Suprapubic skin (tissue), 4 donors: ENCODE measurements at regions not wholly inside any gene's neighbourhood (a gene's known extent, or its start where the extent isn't known, plus 50 kb on each side); places are given as distances from the start of the nearest gene placed in this dataset.

ENCODE experiments used
- CTCF ChIP-seq, 2 donors: fragments of 200-600 bp in 1 of 2; fragments of 450-650 bp in 1 of 2; sonication (generic) in 1 of 2; IDR thresholded peaks; one replicate each; pipeline ENCODE4 v1.5.1; 2016 to 2019; ENCODE audit warnings: antibody characterized with exemption in 2 of 2, mild to moderate bottlenecking in 1 of 2, moderate library complexity in 1 of 2
- EP300 ChIP-seq: sonication (generic); formaldehyde crosslinking; IDR thresholded peaks from one replicate; pipeline ENCODE4 v1.6.1; 2017; ENCODE audit warnings: antibody characterized with exemption
- POLR2A ChIP-seq, 2 donors: fragments of 450-650 bp; IDR thresholded peaks; one replicate each; pipeline ENCODE4 v1.6.1; 2017; ENCODE audit warnings: antibody characterized with exemption in 2 of 2, mild to moderate bottlenecking in 2 of 2, moderate library complexity in 2 of 2
- POLR2AphosphoS5 ChIP-seq, 3 donors: sonication (generic); formaldehyde crosslinking; IDR thresholded peaks; one replicate each; pipeline ENCODE4 v1.6.1; 2017; ENCODE audit warnings: antibody characterized with exemption in 3 of 3

DNA sequence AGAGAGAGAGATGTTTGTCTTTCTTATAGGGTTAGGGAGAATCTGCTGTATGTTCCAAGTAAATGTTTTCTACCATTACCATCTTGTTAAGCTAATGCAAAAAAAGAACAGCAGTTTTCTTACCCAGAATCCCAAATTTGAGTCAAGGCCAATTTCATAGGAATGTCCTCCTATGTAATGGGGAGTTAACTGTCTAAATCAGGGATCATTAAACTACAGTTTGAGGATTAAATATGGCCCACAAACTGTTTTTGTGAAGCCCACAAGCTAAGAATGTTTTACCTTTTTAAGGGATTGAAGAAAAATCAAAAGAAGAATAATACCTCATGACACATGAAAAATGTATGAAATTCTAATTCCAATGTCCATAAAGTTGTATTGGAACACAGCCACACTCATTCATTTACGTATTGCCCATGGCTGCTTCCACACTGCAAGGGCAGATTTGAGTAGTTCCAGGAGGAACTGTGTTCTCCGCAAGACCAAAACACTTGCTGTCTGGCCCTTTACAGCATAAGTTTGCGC lies 113.2 kb upstream of the SPRY1 start:
- TF ChIP-seq CTCF (IDR thresholded peaks at IDR 0.05) (no peak), POLR2A (IDR thresholded peaks at IDR 0.05) (no peak), EP300 (no peak), POLR2AphosphoS5 (IDR thresholded peaks at IDR 0.05) (no peak)
